ENCODE measurements at regions not wholly inside any gene's neighbourhood (a gene's known extent, or its start where the extent isn't known, plus 50 kb on each side); places are given as distances from the start of the nearest gene placed in this dataset.

- no peaks in the 10 kb centered on the region for H4K20me1 ChIP-seq (ENCODE audit: insufficient read depth, low read length, poor library complexity, severe bottlenecking)
- no peak overlapping the region for H2AFZ ChIP-seq (ENCODE audit: low read length)
- H3K79me2 ChIP-seq (ENCODE audit: insufficient read depth, low read length): no peaks in the 10 kb centered on the region
- H3K4me1 ChIP-seq (ENCODE audit: insufficient read depth, low read length, poor library complexity, severe bottlenecking): no peaks in the 10 kb centered on the region
- H3K4me2 ChIP-seq (ENCODE audit: low read depth, low read length, poor library complexity, severe bottlenecking): no peak overlapping the region
- no peaks in the 10 kb centered on the region for H3F3A ChIP-seq (ENCODE audit: low read depth)
- TF ChIP-seq EZH2phosphoT487 (IDR thresholded peaks at IDR 0.05; ENCODE audit: borderline replicate concordance) (no peak), CTCF (conservative IDR thresholded peaks at IDR 0.05; ENCODE audit: low read length) (no peak)
- no peak overlapping the region for H3K9ac ChIP-seq (ENCODE audit: low read depth, low read length, poor library complexity, severe bottlenecking)
- H3K4me3 ChIP-seq (ENCODE audit: low read length, poor library complexity, severe bottlenecking): no peak overlapping the region
- H3K36me3 ChIP-seq (ENCODE audit: insufficient read depth, low read length): no peaks in the 10 kb centered on the region
- H3K27me3 ChIP-seq (ENCODE audit: insufficient read depth, low read length, poor library complexity, severe bottlenecking): no peaks in the 10 kb centered on the region
- H3K9me2 ChIP-seq (replicated peaks; ENCODE audit: low read depth, low read length): no peaks in the 10 kb centered on the region
- no peaks in the 10 kb centered on the region for H3K9me3 ChIP-seq (ENCODE audit: insufficient read depth, low read depth, low read length)
Observed at GRCh38 chr7:113402005-113402404, 283.7 kb upstream of the SMIM30 start.

DNA sequence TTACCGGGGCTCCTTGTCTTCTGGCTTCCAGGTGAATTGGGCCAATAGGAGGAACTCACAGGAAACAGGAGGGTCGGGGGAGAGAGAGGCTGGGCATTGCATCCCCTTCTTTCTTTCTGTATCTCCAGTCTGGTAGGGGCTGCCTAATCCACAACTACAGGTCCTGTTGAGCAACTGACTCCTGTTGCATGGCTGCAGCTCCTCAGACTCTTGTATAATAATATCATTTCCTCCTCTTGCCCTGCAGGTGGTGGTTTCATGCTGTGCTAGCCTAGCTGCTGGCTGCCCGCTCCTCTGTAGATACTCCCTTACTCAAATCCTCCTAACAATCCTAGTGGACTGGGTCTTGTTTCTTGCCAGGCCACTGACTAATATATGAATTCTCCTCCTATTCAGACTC, 276.5 kb upstream of the SMIM30 start:
- no peak for TF ChIP-seq EZH2phosphoT487 (IDR thresholded peaks at IDR 0.05; ENCODE audit: borderline replicate concordance)
- no peak for TF ChIP-seq CTCF (conservative IDR thresholded peaks at IDR 0.05; ENCODE audit: low read length)
- Histone ChIP-seq H3K4me1 (ENCODE audit: insufficient read depth, low read length, poor library complexity, severe bottlenecking) (no peaks in the 10 kb centered on the region), H3K9me2 (replicated peaks; ENCODE audit: low read depth, low read length) (no peaks in the 10 kb centered on the region)

DNA sequence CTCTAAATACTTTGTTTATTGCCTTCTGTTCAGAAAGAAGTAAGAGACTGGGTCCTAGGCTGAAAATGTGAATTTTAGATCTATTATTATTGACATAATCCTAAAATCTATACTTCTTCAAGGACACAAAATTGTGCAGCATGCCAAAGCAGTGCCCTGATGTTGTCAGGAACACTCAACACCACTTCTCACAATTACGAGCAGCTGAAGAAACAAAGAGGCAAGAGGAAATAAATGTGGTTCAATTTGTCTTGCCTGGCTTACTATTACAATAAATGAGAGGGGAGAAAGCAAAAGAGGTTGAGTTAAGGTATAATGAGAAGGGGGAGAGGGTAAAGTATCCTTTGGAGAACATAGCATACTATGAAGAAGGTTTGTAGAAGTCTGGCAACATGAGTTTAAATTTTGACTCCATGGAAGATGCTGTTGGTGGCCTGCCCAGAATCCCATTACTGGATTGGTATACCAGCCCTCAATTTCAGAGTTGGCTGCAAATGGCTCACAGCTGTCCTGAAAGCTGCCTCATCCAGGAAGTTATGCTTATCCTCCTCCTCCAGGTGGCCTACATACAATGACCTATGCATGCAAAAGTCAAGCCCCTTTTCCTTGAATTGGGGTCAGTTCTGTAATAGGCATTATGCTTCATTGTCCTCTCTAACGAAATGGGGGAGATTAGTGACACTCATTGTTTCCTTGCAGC, 274.6 kb upstream of the SMIM30 start:
- Histone ChIP-seq H2AFZ (ENCODE audit: low read length) (no peak overlapping the region), H3K27me3 (ENCODE audit: insufficient read depth, low read length, poor library complexity, severe bottlenecking) (no peaks in the 10 kb centered on the region), H3K4me1 (ENCODE audit: insufficient read depth, low read length, poor library complexity, severe bottlenecking) (no peaks in the 10 kb centered on the region), H3K36me3 (ENCODE audit: insufficient read depth, low read length) (no peaks in the 10 kb centered on the region), H3K4me2 (ENCODE audit: low read depth, low read length, poor library complexity, severe bottlenecking) (no peak overlapping the region), H3K9me3 (ENCODE audit: insufficient read depth, low read depth, low read length) (no peaks in the 10 kb centered on the region), H3K4me3 (ENCODE audit: low read length, poor library complexity, severe bottlenecking) (no peak overlapping the region), H3K9ac (ENCODE audit: low read depth, low read length, poor library complexity, severe bottlenecking) (no peak overlapping the region), H3K79me2 (ENCODE audit: insufficient read depth, low read length) (no peaks in the 10 kb centered on the region), H3F3A (ENCODE audit: low read depth) (no peaks in the 10 kb centered on the region), H3K9me2 (replicated peaks; ENCODE audit: low read depth, low read length) (no peaks in the 10 kb centered on the region), H4K20me1 (ENCODE audit: insufficient read depth, low read length, poor library complexity, severe bottlenecking) (no peaks in the 10 kb centered on the region)
- TF ChIP-seq CTCF (conservative IDR thresholded peaks at IDR 0.05; ENCODE audit: low read length): no peak
- no peak for TF ChIP-seq EZH2phosphoT487 (IDR thresholded peaks at IDR 0.05; ENCODE audit: borderline replicate concordance)

More for the DNA sequence above, 276.5 kb upstream of the SMIM30 start:
- Histone ChIP-seq H3K27me3 (ENCODE audit: insufficient read depth, low read length, poor library complexity, severe bottlenecking) (no peaks in the 10 kb centered on the region), H3K79me2 (ENCODE audit: insufficient read depth, low read length) (no peaks in the 10 kb centered on the region), H3K4me2 (ENCODE audit: low read depth, low read length, poor library complexity, severe bottlenecking) (no peak overlapping the region), H2AFZ (ENCODE audit: low read length) (no peak overlapping the region), H3K36me3 (ENCODE audit: insufficient read depth, low read length) (no peaks in the 10 kb centered on the region), H3F3A (ENCODE audit: low read depth) (no peaks in the 10 kb centered on the region), H3K9me3 (ENCODE audit: insufficient read depth, low read depth, low read length) (no peaks in the 10 kb centered on the region), H3K9ac (ENCODE audit: low read depth, low read length, poor library complexity, severe bottlenecking) (no peak overlapping the region), H3K4me3 (ENCODE audit: low read length, poor library complexity, severe bottlenecking) (no peak overlapping the region), H4K20me1 (ENCODE audit: insufficient read depth, low read length, poor library complexity, severe bottlenecking) (no peaks in the 10 kb centered on the region)
